ENCODE measurements at regions not wholly inside any gene's neighbourhood (a gene's known extent, or its start where the extent isn't known, plus 50 kb on each side); places are given as distances from the start of the nearest gene placed in this dataset.

DNA sequence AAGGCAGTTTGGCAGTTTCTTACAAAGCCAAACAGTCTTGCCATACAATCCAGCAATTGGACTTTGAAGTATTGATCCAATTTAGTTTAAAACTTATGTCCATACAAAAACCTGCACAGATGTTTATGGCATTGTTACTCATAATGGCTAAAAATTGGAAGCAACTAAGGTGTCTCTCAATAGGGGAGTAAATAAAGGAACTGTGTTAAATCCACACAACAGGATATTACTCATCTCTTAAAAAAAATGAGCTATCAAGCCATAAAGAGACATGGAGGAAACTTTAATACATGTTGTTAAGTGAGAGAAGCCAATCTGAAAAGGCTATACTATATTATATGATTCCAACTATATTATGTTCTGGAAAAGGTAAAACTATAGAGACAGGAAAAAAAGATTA lies 313.6 kb upstream of the CD180 start:
- TF ChIP-seq GATA3 (IDR thresholded peaks at IDR 0.05; ENCODE audit: low read depth, low read length) (no peak), GATA2 (IDR thresholded peaks at IDR 0.05; ENCODE audit: low read depth, low read length) (no peak)

DNA sequence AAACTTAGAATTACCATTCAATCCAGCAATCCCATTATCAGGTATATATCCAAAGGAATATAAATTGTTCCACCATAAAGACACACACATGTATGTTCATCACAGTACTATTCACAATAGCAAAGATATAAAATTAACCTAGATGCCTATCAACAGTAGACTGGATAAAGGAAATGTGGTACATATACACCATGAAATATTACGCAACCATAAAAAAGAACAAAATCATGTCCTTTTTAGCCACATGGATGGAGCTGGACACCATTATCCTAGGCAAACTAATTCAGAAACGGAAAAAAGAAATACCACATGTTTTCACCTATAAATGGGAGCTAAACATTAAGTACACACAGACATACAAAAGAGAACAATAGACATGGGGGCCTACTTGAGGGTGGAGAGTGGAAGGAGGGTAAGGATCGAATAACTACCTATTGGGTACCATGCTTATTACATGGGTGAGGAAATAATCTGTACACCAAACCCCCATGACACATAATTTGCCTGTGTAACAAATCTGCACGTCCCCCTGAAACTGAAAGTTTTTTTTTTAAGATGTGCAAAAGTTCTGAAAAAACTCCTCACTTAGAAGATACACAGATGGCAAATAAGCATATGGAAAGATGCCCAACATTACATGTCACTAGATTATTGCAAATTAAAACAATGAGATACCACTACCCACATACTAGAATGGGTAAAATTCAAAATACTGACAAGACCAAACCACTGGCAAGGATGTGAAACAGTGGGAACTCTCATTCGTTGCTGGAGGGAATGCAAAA lies 313.0 kb upstream of the CD180 start:
- no peak for TF ChIP-seq GATA3 (IDR thresholded peaks at IDR 0.05; ENCODE audit: low read depth, low read length)
- TF ChIP-seq GATA2 (IDR thresholded peaks at IDR 0.05; ENCODE audit: low read depth, low read length), result no peak

DNA sequence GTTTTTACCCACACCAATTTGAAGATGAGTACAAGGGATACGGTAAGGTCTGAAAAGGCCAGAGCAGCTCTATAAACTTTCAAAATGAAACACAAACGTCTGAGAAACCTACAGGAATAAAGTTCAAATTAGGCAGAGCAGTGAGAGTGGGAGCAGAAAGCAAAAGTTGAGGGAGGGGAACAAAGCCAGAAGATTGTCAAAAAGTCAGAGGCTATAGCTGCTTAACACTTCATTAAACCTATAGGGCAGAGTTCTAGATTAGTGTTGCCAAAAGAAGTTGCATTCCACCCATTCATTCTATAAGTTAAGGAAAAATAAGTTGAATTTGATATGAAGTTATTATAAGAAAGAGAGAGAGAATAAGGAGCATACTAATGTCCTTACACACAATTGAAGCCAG lies 309.6 kb upstream of the CD180 start:
- TF ChIP-seq GATA2 (IDR thresholded peaks at IDR 0.05; ENCODE audit: low read depth, low read length), result no peak
- TF ChIP-seq GATA3 (IDR thresholded peaks at IDR 0.05; ENCODE audit: low read depth, low read length), result no peak

DNA sequence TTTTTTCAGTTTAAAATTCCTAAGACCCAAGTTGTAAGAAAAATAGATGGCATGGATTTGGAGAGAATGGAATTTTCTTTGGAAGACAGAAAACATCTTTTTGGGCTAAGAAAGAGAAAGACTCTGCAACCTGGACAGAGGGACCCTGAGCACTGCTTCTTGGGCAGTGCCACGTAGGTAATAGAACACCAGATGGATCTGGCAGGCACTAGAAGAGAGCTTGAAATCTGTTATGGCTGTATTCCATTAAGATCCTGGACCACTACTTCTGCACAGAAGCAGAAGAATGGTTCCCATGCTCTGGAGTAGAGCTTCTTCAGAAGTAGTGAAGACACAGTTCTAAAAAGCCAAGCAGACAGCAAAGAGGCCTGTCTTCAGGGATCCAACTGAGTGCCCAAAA lies 306.4 kb upstream of the CD180 start:
- TF ChIP-seq GATA3 (IDR thresholded peaks at IDR 0.05; ENCODE audit: low read depth, low read length), result no peak
- no peak for TF ChIP-seq GATA2 (IDR thresholded peaks at IDR 0.05; ENCODE audit: low read depth, low read length)

DNA sequence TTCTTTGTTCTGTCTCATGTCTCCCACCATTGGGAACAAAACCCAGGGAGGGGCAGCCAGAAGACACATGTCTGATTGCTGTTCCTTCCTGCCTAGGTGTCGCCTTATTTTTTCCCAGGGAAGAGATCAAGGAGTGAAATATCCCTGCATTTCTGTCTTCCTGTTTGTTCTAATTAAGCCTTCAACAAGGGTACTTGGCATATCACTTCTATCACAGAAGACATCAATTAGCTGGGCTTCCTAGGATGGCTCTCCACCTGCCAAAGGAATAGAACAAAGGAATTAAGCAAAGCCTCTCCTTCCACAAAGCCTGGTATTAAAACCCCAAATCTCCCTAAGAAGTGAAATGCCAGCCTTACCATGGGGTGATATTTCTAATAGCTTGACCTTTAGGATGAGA lies 299.5 kb upstream of the CD180 start:
- no peak for TF ChIP-seq GATA2 (IDR thresholded peaks at IDR 0.05; ENCODE audit: low read depth, low read length)
- TF ChIP-seq GATA3 (IDR thresholded peaks at IDR 0.05; ENCODE audit: low read depth, low read length), result no peak

DNA sequence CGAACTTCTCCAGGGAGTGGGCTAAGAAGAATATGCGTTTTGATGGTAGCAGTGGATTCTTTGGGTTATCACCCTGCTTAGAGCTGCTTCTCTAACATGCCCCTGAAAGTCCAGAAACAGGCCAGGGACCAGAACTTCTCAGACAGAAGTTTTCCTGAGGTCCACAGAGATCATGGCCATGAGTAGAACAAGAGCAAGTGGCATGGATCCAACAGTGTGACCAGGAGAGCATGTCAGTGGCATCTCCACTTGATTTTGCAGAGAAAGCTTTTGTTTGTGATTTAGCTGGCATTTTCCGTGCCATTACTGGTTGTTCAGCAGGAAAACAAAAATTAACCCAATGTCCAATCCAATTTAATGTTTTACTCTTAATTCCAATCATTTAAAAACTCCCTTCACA lies 298.5 kb upstream of the CD180 start:
- TF ChIP-seq GATA3 (IDR thresholded peaks at IDR 0.05; ENCODE audit: low read depth, low read length), result no peak
- TF ChIP-seq GATA2 (IDR thresholded peaks at IDR 0.05; ENCODE audit: low read depth, low read length), result no peak

DNA sequence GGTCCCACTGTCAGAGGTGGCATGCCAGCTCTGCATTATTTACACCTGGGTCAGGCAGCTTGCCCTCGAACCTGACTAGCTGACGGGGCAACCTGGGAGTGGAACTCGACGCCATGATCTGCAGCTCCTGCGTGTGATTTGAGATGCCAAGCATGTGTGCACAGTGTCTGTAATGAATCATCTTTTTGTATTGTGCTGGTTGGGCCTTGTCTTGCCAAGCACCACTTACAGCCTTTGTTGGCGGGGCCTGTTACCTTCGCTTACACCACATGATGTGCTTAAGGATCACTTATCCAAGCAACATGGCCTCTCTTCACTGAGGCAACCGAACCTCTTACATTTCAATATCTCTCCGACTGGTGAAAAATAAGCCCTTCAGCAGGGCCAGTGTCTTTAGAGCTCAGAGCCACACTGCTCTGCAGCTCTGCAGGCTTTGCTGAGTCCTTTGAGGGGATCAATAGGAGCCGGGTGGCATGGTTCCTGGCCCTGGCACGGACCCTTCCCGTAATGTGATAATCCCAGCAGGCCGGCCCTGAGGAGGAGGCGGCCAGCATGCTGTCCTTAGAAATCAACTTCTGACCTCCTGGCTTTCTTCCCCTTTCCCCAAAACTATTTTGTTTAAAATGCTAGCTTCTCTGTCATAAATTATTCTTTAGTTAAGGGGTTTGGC lies 297.7 kb upstream of the CD180 start:
- TF ChIP-seq GATA2 (IDR thresholded peaks at IDR 0.05; ENCODE audit: low read depth, low read length) (no peak), GATA3 (IDR thresholded peaks at IDR 0.05; ENCODE audit: low read depth, low read length) (no peak)

DNA sequence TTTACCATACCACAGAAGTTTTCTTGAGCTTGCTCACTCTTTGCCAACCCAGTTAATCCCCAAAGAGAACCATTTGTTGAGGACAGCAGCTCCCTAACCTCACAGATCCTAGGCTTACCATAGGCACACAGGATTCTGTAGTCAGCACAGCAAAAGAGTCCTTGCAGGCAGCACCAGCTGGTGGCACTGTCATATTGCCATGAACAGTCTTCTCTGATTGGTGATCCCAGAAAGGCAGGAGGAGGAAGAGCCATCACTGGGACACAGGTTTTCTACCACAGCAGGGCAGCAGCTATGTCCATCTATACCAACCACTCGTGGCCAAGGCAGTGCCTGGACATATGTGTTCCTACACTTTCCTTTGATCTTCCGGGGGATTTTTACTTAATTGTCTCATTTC lies 297.1 kb upstream of the CD180 start:
- TF ChIP-seq GATA3 (IDR thresholded peaks at IDR 0.05; ENCODE audit: low read depth, low read length) (no peak), GATA2 (IDR thresholded peaks at IDR 0.05; ENCODE audit: low read depth, low read length) (no peak)

DNA sequence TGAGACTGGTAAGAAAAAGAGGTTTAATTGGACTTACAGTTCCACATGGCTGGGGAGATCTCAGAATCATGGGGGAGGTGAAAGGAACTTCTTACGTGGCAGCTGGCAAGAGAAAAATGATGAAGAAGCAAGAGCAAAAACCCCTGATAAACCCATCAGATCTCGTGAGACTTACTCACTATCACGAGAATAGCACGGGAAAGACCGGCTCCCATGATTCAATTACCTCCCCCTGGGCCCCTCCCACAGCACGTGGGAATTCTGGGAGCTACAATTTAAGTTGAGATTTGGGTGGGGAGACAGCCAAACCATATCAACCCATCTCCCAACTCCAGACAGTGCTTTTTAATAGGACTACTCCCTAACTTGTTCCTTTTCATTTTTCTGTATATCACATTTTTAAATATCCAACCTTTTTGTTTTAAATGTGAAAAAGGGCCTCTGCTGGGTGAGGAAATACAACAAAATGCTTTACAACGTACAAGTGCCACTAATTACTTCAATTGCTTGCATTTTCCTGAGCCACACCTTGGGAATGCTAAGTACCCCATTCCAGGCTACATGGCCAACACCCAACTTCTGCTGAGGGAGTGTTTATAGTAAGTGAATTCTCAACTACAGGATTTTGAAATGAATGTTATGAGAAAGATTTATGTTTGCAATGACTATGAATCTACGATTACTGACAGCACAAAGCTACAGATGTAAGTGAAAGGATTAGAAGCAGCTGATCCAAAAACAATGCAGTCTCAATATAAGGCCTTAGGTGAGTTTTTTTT lies 294.1 kb upstream of the CD180 start:
- TF ChIP-seq GATA3 (IDR thresholded peaks at IDR 0.05; ENCODE audit: low read depth, low read length), result no peak
- no peak for TF ChIP-seq GATA2 (IDR thresholded peaks at IDR 0.05; ENCODE audit: low read depth, low read length)

DNA sequence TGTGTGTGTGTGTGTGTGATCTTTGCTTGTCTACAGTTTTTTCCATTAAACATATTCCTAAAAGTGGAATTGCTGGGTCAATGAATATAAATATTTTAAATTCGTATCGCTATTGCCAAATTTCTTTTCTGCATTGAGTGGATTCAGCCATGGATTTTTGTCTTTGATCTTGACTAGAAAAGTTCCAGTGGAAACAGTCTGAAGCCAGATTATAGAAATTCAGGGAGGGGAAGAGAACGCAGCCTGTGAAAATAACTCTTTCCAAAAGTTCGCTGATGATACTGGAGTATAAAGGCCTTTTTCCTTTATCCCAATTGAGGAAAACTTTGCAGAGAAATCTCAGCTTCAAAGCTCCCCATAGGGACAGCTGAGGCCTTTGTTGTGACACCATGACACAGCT lies 292.3 kb upstream of the CD180 start:
- no peak for TF ChIP-seq GATA2 (IDR thresholded peaks at IDR 0.05; ENCODE audit: low read depth, low read length)
- no peak for TF ChIP-seq GATA3 (IDR thresholded peaks at IDR 0.05; ENCODE audit: low read depth, low read length)

DNA sequence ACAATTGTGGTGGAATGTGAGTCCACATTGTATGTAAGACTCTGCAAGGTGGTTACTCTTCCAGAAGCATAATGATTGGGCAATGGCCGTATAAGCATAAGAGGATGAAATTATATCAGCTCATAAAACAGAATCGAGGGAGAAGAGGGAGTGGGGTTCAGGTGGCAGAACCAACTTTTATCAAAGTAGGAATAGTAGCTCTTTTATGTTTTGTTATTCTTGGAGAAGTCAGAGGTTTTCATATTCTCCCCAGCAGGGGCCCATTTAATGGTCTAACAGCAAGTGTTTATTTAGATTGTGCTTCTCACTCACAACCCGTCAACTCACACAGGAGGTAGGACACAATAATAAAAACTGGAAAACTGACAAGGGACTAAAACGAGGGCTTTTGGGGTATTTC lies 291.3 kb upstream of the CD180 start:
- no peak for TF ChIP-seq GATA3 (IDR thresholded peaks at IDR 0.05; ENCODE audit: low read depth, low read length)
- TF ChIP-seq GATA2 (IDR thresholded peaks at IDR 0.05; ENCODE audit: low read depth, low read length), result no peak

DNA sequence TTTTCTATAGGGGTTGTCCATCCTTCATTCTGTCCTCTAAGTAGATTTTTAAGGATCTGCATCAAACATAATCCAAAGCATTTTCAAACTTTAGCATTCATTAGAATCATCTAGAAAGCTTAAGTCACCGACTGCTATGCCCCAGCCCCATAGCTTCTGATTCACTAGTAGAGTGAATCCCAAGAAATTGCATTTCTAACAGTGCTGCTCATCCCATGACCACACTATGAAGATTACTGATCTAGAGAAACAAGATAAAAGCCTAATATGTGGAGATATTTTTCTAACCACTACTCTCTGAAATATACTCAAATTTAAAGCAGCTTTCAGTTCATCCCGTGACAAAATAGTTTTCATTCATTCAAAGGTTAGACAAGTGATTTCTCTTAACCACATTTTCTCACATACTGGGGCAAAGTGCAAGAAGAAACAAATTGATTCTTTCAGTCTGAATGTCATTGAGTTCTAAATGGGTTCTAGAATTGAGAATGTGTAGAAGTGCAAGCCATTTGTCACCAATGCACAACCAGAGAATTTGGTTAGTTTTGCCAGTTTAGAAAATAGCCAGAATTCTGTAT lies 286.9 kb upstream of the CD180 start:
- TF ChIP-seq GATA2 (IDR thresholded peaks at IDR 0.05; ENCODE audit: low read depth, low read length) (no peak), GATA3 (IDR thresholded peaks at IDR 0.05; ENCODE audit: low read depth, low read length) (no peak)

DNA sequence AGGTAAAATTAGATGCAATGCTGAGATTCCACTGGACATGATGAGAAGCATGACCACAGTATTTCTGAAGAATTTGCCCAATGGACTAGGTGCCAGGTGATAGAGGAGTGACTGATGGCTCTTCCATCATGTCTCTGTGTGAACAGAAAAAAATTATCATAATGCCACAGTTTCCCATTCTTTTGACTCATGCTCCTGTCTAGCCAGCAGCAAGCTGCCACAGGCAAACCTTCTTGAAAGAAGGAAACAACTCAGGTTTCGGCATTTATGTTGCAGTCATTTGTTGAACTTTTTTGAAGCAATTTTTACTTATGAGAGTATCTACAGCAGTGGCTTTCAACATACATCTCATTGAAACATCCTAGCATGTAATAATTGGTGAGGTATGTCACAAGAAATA lies 284.8 kb upstream of the CD180 start:
- no peak for TF ChIP-seq GATA2 (IDR thresholded peaks at IDR 0.05; ENCODE audit: low read depth, low read length)
- no peak for TF ChIP-seq GATA3 (IDR thresholded peaks at IDR 0.05; ENCODE audit: low read depth, low read length)

DNA sequence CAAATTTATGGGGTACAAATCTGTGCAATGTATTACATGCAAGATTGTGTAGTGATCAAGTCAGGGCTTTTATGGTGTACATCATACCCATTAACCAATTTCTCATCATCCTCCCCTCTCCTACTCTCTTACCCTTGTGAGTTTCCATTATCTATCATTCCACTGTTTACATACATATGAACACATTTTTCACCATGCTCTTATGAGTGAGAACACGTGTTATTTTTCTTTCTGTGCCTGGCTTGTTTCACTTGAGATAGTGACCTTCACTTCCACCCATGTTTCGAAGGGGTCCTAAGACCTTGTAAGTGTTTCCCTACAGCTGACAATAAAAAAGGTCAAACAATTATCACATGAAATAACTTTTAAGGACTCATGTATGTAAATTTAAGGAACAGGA lies 281.7 kb upstream of the CD180 start:
- no peak for TF ChIP-seq GATA3 (IDR thresholded peaks at IDR 0.05; ENCODE audit: low read depth, low read length)
- TF ChIP-seq GATA2 (IDR thresholded peaks at IDR 0.05; ENCODE audit: low read depth, low read length), result no peak
